GM23248 (cell line): ENCODE measurements at regions not wholly inside any gene's neighbourhood (a gene's known extent, or its start where the extent isn't known, plus 50 kb on each side); places are given as distances from the start of the nearest gene placed in this dataset.

ENCODE experiments used
- EZH2 ChIP-seq: fragments of 200-600 bp; sonication (generic); IDR thresholded peaks from 2 replicates; pipeline ENCODE4 v1.6.1; 2018; ENCODE audit warnings: antibody characterized with exemption, mild to moderate bottlenecking; ENCODE audit not compliant: insufficient read depth, poor library complexity, severe bottlenecking
- EZH2phosphoT487 ChIP-seq: fragments of 200-600 bp; sonication (generic); IDR thresholded peaks from 2 replicates; pipeline ENCODE4 v1.6.1; 2018; ENCODE audit warnings: antibody characterized with exemption, moderate library complexity, mild to moderate bottlenecking, low read depth; ENCODE audit not compliant: insufficient read depth

DNA sequence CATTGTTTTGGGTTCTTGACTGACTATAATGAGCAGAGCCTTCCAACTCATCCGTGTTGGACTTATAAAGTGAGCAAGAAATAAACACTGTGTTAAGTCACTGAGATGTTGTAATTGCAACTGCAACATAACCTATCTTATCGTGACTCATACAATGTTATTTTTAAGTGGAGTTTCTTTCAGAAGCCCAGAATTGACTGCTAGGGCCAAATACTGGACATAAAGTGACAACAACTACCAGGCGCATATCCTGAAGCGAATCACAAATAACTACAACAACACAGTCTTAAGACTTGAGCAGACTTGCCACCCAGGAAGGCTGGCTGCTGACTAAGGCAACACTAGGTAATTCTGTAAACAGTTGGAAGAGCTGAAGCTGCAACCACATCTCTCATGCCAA, 326.6 kb downstream of the COL12A1 start:
- no peak for TF ChIP-seq EZH2
- no peak for TF ChIP-seq EZH2phosphoT487
